HG02763 (cell line): ENCODE measurements at regions not wholly inside any gene's neighbourhood (a gene's known extent, or its start where the extent isn't known, plus 50 kb on each side); places are given as distances from the start of the nearest gene placed in this dataset.

Source experiments
- ATAC-seq: cut with Tn5 transposase; IDR thresholded peaks from one replicate; pipeline ENCODE4 v1.9.1; 2021; ENCODE audit warnings: mild to moderate bottlenecking, moderate library complexity; ENCODE audit not compliant: unreplicated experiment

- no peak for ATAC-seq
Measured at GRCh38 chr10:130368761-130369560, 232.8 kb downstream of the GLRX3 start.

GRCh38 chr10:130369645-130370381 lies 233.6 kb downstream of the GLRX3 start:
- no peak for ATAC-seq

DNA sequence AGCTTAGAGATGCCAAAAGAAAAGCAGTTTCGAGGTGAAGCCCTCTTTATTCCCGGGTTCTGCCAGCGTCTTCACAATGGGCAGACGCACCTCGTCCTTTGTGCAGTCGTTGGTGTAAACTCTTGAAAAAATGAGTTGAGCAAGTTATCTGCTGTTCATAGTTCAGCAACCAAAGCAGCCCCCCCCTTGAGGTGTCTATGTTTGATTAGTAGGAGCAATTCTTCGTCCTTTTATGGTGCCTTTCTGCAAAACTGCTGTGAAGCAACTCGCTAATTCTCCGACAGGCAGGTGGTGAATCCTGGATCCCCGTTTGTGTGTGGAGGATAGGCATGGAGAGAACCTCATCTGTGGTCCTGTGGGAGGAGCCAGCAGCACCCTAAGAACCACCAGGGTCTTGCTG lies 234.5 kb downstream of the GLRX3 start:
- ATAC-seq: no peak

GRCh38 chr10:130371156-130371555 lies 235.0 kb downstream of the GLRX3 start:
- no peak for ATAC-seq

DNA sequence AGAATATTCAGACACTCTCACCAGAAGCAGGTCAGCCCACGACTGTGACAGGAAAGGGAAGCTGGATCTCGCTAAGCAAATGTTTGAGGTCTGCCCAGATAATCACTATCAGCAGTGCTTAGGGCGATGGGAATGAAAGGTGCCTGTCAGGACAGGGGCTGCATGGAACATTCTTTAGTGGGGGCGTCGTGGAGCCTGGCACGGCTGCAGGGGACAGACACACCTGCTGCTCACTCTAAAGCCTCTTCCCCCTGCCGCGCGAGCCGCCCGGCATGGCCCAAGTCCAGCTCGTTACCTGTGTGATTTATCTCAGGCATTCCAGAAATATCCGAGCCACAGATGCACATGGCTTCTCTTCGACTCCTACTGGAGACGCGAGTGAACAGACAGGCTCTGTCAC lies 235.5 kb downstream of the GLRX3 start:
- no peak for ATAC-seq

DNA sequence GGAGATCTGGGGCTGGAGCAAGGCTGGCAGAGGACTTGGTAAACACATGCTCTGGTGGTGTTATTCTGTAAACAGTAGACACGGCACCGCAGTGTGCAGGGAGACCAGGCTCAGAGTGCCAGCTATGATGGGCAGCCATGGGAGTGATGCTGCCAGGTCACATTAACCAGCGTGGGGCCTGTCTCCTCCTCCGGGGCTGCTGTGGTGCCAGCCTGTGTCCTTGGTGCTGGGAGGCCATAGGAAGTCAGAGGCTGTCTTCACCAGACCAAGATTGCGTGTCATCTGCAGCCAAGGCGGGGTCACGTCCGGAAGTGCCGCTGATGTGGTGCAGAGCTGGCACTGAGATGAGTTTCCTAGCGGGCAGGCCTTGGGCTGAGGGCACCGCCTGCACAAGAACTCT lies 236.0 kb downstream of the GLRX3 start:
- ATAC-seq: no peak

DNA sequence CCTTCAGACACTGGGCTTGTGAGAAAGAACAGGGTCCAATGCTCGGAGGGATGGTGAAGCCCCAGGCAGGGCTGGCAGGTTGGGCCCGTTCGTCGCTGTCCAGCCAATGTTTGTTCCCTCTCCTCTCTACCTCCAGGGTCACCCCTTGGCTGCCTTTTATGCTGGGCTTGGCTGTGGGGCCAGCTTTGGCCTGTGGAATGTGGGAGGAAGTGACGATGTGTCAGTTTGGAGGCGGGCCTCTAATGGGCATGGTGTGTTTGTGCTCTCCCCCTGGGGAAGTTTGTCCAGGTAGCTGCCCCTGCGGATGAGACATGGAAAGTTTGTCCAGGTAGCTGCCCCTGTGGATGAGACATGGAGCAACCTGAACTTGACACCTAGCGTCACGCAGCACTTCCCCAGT lies 236.7 kb downstream of the GLRX3 start:
- ATAC-seq: no peak

DNA sequence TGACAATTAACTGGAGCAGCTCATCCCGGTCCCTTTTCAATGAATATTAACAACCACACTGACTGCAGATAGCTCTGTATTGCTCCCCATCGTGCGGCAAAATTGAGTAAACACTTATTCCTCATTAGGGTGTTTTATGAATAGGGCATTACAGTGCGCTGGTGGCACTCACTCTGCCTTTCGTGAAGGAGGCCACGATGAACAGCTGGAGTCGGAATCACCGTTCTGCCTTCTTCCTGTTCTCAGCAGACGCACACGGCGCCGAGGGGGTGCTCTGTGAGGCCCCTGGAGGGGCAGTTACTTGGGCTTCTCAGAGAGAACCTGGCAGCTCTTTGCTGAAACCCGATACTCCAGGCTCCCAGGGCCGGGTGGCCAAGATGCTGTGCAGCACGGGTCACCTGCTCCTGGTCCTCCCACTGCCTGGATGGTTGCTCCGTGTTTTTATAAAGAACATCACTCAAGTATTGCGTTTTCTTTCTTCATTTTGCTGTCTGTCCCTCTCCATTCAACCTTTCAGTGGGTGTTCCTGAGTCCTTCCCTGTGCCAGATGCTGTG lies 241.9 kb downstream of the GLRX3 start:
- ATAC-seq: no peak

GRCh38 chr10:130378556-130379400 lies 242.6 kb downstream of the GLRX3 start:
- no peak for ATAC-seq

DNA sequence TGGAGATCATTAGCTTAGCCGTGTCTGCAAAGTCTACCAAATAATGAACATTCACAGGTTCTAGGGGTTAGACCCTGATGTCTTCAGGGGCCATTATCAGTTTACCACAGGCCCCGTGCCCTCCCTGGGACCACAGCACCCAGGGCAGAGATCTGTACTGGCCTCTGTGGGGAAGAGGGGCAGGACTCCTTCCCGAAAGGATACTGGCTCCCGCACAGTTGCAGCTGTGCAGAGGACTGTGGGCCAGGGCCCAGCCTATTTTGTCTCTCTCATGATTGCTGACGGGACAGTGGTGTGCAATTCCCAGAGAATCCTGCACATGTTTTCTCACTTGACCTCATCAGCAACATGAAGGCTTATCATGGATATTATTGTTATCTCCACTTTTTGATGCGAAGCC lies 243.9 kb downstream of the GLRX3 start:
- ATAC-seq: no peak

DNA sequence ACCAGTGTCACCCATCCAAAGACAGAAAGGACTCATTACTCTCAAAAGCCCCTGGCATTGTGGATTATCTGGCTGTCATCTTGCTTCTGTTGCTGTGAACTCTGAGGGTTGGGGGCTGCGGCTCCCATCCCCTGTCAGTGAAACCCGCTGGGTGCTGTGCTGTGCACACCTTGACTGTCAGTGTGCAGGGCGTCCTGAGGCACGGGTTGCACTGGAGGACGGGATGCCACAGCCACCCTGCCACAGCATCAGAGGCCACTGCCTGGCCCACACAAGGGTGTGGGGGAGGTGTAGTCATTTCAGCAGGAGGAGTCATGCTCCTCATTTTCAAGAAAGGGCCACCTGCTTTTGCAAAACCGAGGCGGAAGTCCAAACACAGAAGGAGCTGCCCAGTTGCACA lies 245.8 kb downstream of the GLRX3 start:
- no peak for ATAC-seq

- ATAC-seq: no peak
Measured at GRCh38 chr10:130387936-130388580, 251.9 kb downstream of the GLRX3 start.

- ATAC-seq: no peak
Measured at GRCh38 chr10:130388746-130389145, 252.6 kb downstream of the GLRX3 start.

DNA sequence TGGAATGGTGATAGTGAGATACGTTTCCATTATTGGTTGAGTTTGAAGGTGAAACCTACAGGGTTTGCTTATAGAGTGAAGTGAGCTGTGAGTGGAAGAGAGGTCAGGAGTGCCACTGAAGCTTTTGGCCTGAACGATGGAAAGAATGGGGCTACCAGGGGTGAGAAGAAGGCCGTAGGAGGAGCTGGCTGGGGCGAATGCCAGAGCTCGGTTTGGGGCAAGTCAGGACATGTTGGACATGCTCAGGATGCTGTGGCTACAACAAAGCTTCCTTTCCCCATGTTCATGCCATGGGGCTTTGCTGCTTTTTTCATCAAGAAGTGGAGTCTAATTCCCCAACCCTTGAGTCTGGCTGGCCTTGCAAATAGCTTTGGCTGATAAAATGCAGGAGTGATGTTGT lies 253.7 kb downstream of the GLRX3 start:
- ATAC-seq: no peak

DNA sequence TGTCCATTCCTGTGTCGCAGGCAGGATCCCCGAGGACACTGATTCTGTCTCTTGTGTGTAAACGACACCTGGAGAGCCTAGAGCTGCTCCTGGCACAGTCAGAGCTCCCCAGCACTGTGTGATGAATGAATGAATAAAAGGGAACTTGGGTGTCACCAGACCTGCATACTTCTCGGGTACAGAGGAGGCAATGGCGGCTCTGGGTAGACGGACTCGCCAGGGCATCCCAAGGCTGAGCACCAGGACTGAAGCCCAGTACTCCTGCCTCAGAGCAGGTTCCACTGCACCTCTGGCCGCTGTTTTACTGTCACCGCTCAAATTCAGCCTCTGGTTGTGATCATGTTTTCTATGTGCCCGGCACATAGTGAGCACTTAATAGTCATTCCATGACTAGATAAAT lies 255.8 kb downstream of the GLRX3 start:
- ATAC-seq: no peak

DNA sequence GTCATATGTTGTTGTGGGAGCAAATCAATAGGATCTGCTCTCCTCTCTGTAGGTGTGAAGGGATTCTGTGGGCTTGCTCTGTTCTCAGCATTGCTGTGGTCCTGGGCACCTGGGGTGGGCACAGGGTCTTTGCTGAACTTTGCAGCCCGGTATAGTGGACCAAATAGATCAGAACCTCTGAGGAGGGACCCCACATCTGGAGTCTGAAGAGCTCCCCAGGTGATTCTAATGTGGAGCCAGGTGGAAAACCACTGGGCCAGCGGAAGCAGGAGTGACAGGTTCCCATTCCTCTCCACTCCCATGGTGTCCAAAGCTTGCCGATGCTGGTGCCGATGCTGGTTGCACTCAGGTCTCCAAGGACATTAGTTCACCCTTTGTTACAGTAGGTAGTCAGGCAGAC lies 257.2 kb downstream of the GLRX3 start:
- no peak for ATAC-seq

DNA sequence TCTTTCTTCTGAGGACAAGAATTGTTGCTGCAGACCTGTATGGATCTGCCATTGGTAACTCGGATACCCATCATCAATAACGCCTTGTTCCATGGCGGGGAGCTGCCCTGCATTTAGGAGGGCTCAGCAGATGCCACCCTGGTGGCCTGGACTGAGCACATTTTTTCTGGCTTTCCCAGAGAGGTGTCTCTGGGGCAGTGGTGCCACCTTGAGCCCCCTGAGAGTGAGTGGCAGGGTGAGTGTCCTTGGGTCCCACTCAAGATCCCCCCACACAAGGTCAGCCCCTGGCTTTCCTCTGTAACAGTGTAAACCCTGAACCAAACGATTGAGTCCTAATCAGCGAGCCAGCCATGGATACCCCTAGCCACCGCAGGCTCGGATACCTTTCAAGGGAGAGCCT lies 258.6 kb downstream of the GLRX3 start:
- ATAC-seq: no peak

DNA sequence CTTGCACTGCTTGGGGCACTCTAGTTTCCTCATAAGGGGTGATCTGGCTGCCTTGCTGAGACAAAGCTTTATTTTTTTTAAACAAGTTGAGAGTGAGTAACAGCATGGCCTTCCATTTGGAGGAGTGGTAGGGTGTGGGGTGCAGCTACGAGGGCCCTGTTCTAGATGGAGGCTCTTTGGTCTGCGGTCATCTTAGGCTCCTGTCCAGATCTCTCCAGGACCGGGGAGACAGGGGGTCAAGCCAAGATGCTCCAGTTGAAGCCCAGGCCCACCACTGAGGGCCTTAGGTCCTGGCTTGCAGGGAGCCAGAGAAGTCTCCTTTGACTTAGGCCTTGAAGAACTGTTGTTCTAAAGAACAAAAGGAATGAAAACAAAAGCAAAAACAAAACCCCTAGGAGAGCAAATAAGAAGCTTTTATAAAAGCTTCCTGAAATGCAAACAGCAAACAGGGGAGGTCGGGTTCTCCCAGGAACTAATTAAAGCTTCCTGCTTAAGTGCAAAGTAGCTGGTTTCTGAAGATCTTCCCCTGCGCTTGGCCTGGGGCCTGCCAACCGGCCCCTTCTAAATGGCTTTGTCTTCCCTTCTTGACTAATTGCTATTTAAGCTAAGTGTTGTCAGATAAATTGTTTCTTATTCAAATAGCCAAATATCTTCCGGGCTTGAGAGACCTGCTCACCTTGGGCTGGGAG lies 259.2 kb downstream of the GLRX3 start:
- no peak for ATAC-seq

GRCh38 chr10:130396044-130396443 lies 259.9 kb downstream of the GLRX3 start:
- no peak for ATAC-seq
